ENCODE measurements at regions not wholly inside any gene's neighbourhood (a gene's known extent, or its start where the extent isn't known, plus 50 kb on each side); places are given as distances from the start of the nearest gene placed in this dataset.
"Not testable (repeated sequence)": the region's sequence is repeated elsewhere in the genome, so short reads cannot be mapped to it uniquely, and the experiment has no call there.

- no peak for DNase-seq
Measured at GRCh38 chr3:24545887-24546286, 51.2 kb upstream of the THRB start.

GRCh38 chr3:24548278-24548677, 53.6 kb upstream of the THRB start:
- no peak for DNase-seq

- no peak for DNase-seq
Measured at GRCh38 chr3:24550588-24550987, 55.9 kb upstream of the THRB start.

- no peak for DNase-seq
Measured at GRCh38 chr3:24551626-24552025, 57.0 kb upstream of the THRB start.

- DNase-seq: no peak
Measured at GRCh38 chr3:24562895-24563294, 68.2 kb upstream of the THRB start.

- no peak for DNase-seq
Measured at GRCh38 chr3:24565053-24565452, 70.4 kb upstream of the THRB start.

- DNase-seq: no peak
Measured at GRCh38 chr3:24565656-24566055, 71.0 kb upstream of the THRB start.

- no peak for DNase-seq
Measured at GRCh38 chr3:24566927-24567326, 72.3 kb upstream of the THRB start.

- DNase-seq: not testable (repeated sequence)
Measured at GRCh38 chr3:24572409-24572808, 77.8 kb upstream of the THRB start.

GRCh38 chr3:24573576-24573975, 78.9 kb upstream of the THRB start:
- no peak for DNase-seq

GRCh38 chr3:24578324-24578723, 83.7 kb upstream of the THRB start:
- DNase-seq: no peak

- DNase-seq: no peak
Measured at GRCh38 chr3:24578951-24579421, 84.3 kb upstream of the THRB start.

GRCh38 chr3:24582431-24583403, 88.1 kb upstream of the THRB start:
- no peak for DNase-seq

- no peak for DNase-seq
Measured at GRCh38 chr3:24586920-24587319, 92.3 kb upstream of the THRB start.

GRCh38 chr3:24588629-24589512, 94.2 kb upstream of the THRB start:
- DNase-seq: no peak

- no peak for DNase-seq
Measured at GRCh38 chr3:24589513-24589851, 94.8 kb upstream of the THRB start.

GRCh38 chr3:24589931-24590880, 95.6 kb upstream of the THRB start:
- no peak for DNase-seq

- no peak for DNase-seq
Measured at GRCh38 chr3:24591191-24591590, 96.5 kb upstream of the THRB start.

- DNase-seq: no peak
Measured at GRCh38 chr3:24591661-24592555, 97.3 kb upstream of the THRB start.

- DNase-seq: no peak
Measured at GRCh38 chr3:24594161-24594560, 99.5 kb upstream of the THRB start.

- no peak for DNase-seq
Measured at GRCh38 chr3:24595796-24596195, 101.1 kb upstream of the THRB start.
